Peyer's patch (tissue), 4 donors: ENCODE measurements at regions not wholly inside any gene's neighbourhood (a gene's known extent, or its start where the extent isn't known, plus 50 kb on each side); places are given as distances from the start of the nearest gene placed in this dataset.

Source experiments
- DNase-seq, 3 donors: peaks; one replicate each; pipeline ENCODE4 v3.0.0-alpha.2; 2017 to 2019
- H3K27ac ChIP-seq, 4 donors: fragments of 200-600 bp; sonication (generic); one replicate each; pipeline ENCODE4 v1.5.1; 2016 to 2019
- H3K27me3 ChIP-seq, 2 donors: fragments of 200-600 bp; sonication (generic); one replicate each; pipeline ENCODE4 v1.5.1; 2019
- H3K36me3 ChIP-seq, 3 donors: fragments of 200-600 bp; sonication (generic); one replicate each; pipeline ENCODE4 v1.5.1; 2016 to 2019
- H3K4me1 ChIP-seq, 4 donors: fragments of 200-600 bp; sonication (generic); one replicate each; pipeline ENCODE4 v1.5.1; 2016 to 2019
- H3K4me3 ChIP-seq, 4 donors: fragments of 200-600 bp; sonication (generic); 1 replicate in 3 of 4; 2 replicates in 1 of 4; pipeline ENCODE4 v1.5.1; 2016 to 2019; ENCODE audit warnings: mild to moderate bottlenecking in 1 of 4
- H3K9me3 ChIP-seq, 4 donors: fragments of 200-600 bp; sonication (generic); one replicate each; pipeline ENCODE4 v1.5.1; 2016 to 2019; ENCODE audit warnings: mild to moderate bottlenecking in 1 of 4
- CTCF ChIP-seq, 6 experiments: fragments of 450-650 bp in 4 of 6; fragments of 200-600 bp in 2 of 6; sonication (generic) in 1 of 6; IDR thresholded peaks; one replicate each; pipeline ENCODE4 v1.5.1; 2017 to 2019; ENCODE audit warnings: antibody characterized with exemption in 6 of 6, mild to moderate bottlenecking in 3 of 6, moderate library complexity in 1 of 6
- POLR2A ChIP-seq, 2 donors: fragments of 450-650 bp; IDR thresholded peaks; one replicate each; pipeline ENCODE4 v1.5.1; 2017; ENCODE audit warnings: antibody characterized with exemption in 2 of 2, mild to moderate bottlenecking in 2 of 2, moderate library complexity in 2 of 2

DNA sequence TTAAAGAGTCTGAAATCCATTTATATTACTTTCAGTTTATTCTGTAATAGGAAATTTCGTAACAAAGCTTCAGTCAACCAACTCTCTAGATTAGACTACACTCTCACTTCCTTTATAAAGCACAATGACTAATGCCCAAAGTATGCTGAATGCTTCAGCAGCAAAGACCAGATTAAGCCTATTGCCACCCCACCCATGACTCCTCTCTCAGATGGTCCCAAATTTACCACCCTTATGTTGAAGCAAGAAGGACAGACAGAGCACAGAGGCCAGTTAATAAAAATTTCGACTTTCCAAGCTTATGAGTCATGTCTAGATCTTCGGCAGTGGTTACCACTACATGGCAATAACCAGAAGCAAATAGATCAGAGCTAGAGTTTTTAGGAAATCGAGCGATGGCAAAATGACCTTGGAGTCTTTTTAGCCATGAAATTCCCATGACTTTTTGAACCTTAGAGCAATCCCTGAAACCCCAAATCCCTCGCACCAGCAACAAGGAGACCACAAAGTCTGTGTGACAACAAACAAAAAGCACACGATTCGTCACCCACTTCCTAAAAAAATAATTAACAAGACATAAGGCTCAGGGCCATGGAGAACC is 287.8 kb upstream of the RASA1 start:
- Histone ChIP-seq H3K9me3 (no peaks in the 10 kb centered on the region), H3K36me3 (no peaks in the 10 kb centered on the region), H3K27ac (no peak overlapping the region), H3K27me3 (no peaks in the 10 kb centered on the region), H3K4me1 (no peaks in the 10 kb centered on the region), H3K4me3 (no peak overlapping the region)
- no peak for TF ChIP-seq CTCF (IDR thresholded peaks at IDR 0.05)
- TF ChIP-seq POLR2A (IDR thresholded peaks at IDR 0.05), result no peak
- DNase-seq, result no peak

DNA sequence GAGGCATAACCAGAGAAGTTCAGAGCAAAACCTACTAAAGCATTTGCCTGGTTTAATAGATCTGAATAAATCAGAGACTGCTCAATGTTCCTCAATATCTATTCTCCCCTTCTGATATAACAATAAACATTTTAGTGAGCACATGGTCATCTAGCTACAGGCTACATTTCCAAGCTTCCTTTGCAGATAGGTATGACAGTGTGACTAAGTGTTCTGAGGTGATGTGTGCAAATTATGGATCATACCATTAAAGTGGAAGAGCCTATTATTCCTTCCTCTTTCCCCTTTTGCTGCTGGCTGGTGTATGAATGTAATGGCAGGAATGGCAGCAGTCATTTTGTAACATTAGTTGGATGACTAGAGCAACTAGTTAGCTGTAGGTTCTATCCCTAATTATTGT is 285.8 kb upstream of the RASA1 start:
- no peak overlapping the region for H3K4me3 ChIP-seq
- no peak for TF ChIP-seq POLR2A (IDR thresholded peaks at IDR 0.05)
- TF ChIP-seq CTCF (IDR thresholded peaks at IDR 0.05), result no peak
- H3K4me1 ChIP-seq, result no peaks in the 10 kb centered on the region
- no peak for DNase-seq
- H3K36me3 ChIP-seq, result no peaks in the 10 kb centered on the region
- no peaks in the 10 kb centered on the region for H3K9me3 ChIP-seq
- H3K27me3 ChIP-seq, result no peaks in the 10 kb centered on the region
- H3K27ac ChIP-seq, result no peak overlapping the region

DNA sequence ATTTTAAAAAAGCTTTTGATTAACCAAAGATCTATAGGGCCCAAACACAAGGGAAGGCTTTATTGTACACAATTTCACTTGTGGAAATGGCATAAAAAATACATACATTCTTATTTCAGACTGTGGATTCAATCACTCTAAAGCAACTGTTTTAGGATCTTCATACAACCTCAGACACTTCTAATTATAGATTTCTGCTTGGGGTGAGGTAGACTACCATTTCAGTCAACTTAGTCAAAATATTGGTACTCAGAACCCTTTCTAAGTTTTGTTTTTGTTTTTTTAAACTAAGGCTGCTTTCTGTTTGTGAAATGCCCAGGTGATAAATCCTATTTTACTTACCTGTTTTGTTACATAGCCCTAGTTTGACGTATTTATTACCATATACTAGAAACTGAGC is 284.5 kb upstream of the RASA1 start:
- DNase-seq, result no peak
- no peak overlapping the region for H3K27ac ChIP-seq
- H3K4me1 ChIP-seq, result no peaks in the 10 kb centered on the region
- no peaks in the 10 kb centered on the region for H3K36me3 ChIP-seq
- no peaks in the 10 kb centered on the region for H3K27me3 ChIP-seq
- H3K9me3 ChIP-seq, result no peaks in the 10 kb centered on the region
- H3K4me3 ChIP-seq, result no peak overlapping the region
- TF ChIP-seq CTCF (IDR thresholded peaks at IDR 0.05) (no peak), POLR2A (IDR thresholded peaks at IDR 0.05) (no peak)

GRCh38 chr5:86986837-86987236 is 280.8 kb upstream of the RASA1 start:
- TF ChIP-seq CTCF (IDR thresholded peaks at IDR 0.05), result peak in 1 of 6 experiments; percentile 15
- TF ChIP-seq POLR2A (IDR thresholded peaks at IDR 0.05), result no peak
- Histone ChIP-seq H3K4me3 (no peak overlapping the region), H3K27me3 (no peaks in the 10 kb centered on the region), H3K27ac (no peak overlapping the region), H3K4me1 (no peaks in the 10 kb centered on the region), H3K36me3 (no peaks in the 10 kb centered on the region), H3K9me3 (no peaks in the 10 kb centered on the region)
- no peak for DNase-seq

DNA sequence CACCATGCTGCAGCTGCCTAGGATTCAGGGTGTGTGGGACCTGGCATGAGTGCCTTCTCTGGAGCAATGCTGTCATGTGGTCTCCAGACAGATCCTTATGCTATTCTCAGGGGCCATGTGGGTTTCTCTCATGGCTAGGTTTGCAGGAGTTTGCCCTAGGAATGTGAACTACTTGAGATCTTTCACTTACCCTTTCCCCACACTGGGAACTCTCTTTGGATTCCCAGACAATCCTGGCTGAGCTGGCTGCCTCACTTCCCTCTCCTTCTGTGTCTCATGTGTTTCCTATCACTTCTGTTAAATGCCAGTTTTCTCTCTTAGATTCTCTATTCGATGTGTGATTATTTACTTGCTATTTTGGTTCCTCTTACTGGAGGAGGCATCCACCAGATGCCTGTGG is 270.2 kb upstream of the RASA1 start:
- no peak overlapping the region for H3K4me3 ChIP-seq
- DNase-seq, result no peak

More for the DNA sequence above, 270.2 kb upstream of the RASA1 start:
- no peaks in the 10 kb centered on the region for H3K4me1 ChIP-seq
- H3K36me3 ChIP-seq, result no peaks in the 10 kb centered on the region
- H3K27ac ChIP-seq, result no peak overlapping the region
- no peak for TF ChIP-seq CTCF (IDR thresholded peaks at IDR 0.05)
- no peak for TF ChIP-seq POLR2A (IDR thresholded peaks at IDR 0.05)
- no peaks in the 10 kb centered on the region for H3K27me3 ChIP-seq
- no peaks in the 10 kb centered on the region for H3K9me3 ChIP-seq
